Right lung (tissue), 2 donors: ENCODE measurements at regions not wholly inside any gene's neighbourhood (a gene's known extent, or its start where the extent isn't known, plus 50 kb on each side); places are given as distances from the start of the nearest gene placed in this dataset.

Experiments used
- DNase-seq, 2 donors: peaks; one replicate each; pipeline ENCODE4 v3.0.0-alpha.2; 2013

DNA sequence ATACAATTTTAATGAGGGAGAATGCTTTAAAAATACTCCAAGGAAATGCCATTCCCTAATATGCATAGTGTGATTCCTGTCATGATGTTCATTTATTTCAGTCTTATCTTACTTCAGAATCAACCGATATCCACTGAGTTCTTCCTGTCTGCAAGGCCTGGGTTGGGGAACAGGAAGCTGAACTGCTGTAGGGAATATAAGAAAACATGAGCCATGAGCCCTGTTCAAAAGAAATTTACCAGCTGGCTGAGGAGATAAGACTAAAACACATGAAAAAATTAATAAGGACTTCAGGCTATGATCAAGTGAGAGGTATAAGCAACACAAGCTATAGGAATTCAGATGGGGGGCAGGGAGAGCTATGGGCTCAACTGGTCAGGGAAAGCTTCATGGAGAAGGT is 184.7 kb downstream of the PLPP4 start:
- DNase-seq, result no peak

DNA sequence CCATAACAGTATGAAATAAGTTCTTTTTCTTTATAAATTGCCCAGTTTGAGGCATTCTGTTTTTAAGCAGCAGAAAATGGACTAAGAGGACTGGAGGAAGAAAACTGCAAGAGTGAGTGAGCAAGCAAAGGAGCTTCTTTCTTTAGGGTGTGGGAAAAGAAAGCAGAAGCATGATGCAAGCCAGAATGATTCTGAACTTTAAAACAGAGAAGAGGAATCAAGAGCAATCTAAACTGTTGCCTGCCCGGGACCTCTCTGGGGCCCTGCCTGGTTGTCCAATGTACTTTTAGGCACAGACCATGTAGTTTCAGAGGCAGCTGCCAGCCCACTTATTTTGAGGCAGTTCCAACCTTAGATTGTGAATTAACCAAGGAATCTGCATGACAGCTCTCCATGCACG is 186.3 kb downstream of the PLPP4 start:
- DNase-seq, result no peak

DNA sequence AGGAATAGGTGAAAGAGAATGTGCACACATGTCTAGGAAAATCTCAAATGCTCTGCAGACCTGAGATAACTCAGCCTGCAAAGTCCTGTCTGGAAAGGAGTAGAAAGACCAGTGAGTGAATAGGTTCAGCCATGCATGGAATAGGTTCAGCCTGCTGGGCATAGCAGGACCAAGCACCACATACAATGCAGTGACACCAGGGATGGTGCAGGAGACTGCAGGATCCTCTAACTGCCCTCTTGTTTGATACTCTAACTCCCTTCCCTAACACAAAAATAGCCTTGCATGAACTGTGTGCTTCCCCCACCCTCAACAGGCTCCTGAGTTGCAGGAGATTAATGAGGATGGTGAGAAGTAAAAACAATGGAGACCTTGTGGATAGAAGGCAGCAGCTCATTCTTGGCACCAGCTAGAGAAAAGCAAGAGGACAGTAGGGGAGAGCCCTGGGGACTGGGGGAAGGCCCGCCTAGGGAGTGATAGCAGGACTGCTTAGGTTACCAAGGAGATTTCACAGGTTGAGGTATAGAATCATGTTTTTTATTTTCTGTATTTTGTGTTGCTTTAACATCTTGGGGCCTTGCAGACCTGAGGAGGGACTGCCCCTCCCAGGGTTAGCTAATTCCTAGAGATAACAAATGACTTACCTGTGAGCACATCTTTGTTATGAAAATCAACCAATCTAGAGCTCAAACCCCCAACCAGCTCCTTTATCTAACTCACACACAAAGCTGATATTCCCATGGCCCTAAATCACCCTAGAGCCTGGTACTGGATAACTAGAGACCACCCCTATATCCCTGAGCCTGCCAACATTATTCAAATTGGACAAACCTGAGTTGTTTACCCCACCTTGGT is 187.8 kb downstream of the PLPP4 start:
- no peak for DNase-seq

DNA sequence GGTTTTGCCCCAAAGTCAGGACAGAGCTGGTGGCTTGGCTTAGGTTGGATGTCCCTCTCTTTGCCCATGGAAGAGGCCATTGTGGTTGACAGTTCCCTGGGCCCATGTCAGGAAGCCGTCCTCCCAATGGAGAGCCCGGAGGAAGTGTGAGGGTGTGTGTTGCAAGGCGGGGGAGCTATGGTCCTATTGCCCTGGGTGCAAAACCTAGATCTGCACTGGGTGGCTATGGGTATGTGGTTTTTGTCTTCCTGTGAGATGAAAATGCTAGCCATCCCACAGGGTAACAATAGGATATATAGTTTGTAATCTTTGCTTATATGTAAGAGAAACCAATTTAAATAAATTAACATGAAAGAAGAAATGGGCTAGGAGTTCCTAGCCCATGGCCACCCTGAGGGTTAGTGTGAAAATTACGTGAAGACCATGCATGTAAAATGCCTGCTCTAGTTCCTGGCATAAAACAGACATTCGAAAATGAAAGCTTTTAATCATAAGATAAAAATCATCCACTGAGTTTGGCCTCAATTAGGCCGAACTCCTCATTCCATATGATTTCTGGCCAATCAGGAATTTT is 189.2 kb downstream of the PLPP4 start:
- no peak for DNase-seq

DNA sequence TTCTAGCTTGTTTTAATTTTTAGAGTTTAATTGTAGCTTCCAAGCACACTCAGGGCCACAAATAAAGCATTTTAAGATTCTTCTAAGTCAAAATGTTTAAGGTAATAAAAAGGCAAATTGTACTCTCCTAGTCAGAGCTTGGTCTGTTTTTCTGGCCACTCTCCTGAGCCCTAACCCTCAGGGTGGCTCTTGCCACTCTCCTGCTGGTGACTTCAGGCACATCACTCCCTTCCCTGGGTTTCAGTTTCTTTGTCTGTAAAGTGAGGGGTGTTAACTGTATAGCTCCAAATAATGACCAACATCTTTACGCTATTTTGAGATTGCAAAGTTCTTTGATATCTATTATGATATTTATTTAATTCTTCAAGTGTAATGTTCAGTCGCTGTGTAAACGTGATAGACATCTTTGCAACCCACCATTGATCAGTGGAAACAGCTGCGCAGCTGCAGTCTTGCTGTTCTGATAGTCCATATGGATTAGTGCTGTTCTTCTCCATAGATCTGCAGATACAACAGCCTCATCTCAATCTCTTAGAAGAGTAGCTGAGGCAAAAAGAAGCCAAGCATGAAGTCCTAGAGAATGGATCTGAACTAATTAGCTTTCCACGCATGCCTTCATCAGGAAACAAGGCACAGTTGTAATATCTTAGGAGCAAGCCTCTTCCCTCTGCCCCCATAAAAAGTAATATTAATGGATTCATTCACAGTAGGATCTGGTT is 189.9 kb downstream of the PLPP4 start:
- no peak for DNase-seq

DNA sequence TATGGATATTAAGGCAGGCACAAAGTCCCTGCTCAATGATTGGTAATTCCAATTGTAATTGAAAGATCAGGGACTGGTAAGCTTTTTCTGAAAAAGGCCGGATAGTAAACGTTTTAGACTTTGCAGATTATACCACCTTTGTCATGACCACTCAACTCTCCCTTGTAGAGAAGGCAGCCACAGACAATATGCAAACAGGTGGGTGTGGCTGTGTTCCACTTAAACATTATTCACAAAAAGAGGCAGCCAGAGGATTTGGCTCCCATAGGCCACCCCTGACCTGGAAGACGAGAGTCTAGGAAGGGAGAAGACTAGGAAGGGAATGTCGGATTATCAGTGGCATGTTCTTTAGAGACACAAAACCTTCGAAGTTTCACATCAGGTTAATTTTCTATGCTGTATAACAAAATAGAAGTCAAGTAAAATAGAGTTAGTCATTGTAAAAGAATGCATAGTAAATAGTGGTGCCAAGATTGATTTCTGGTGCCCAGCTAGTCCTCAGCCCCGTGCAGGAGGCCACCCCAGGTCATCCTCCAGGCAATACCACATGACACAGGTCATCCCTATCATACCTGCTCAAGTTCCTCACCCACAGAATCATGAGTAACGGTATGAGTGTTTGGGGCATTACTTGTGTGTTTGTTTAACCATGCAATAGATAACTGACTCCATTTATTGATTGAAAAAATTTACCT is 193.8 kb downstream of the PLPP4 start:
- no peak for DNase-seq

DNA sequence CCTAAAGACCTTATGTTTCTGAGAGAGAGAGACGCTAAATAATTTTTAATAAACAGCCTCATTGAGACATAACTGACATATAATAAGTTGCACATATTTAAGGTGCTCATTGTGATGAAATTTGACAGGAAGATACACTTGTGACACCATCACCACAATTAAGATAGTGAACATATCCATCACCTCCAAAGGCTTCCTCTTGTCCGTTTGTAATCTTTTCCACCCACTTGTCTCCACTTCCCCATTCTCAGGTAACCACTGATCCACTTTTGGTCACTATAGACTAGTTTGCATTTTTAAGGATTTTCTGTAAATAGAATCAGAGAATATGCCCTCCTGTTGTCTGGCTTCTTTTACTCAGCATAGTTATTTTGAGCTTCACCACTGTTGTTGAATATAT is 195.1 kb upstream of the WDR11 start:
- DNase-seq, result no peak

DNA sequence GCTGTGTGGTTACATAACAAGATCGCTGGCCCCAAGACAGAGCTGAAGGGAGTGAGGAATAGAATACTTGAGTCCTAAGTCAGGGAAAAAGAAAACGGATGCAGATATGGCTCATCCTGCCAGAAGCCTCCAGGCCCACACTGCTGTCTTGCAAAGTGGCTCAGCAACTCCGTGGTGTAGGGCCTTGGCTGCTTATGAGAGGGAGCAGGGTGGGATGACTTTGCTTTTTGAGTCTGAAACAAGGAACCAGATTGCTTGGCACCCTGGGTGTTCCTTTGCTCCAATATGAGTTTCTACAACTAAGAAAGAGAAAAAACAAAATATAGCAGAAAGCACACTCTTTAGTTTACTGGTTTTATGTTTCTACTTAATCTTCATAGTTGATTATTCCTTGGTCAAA is 193.8 kb upstream of the WDR11 start:
- no peak for DNase-seq

DNA sequence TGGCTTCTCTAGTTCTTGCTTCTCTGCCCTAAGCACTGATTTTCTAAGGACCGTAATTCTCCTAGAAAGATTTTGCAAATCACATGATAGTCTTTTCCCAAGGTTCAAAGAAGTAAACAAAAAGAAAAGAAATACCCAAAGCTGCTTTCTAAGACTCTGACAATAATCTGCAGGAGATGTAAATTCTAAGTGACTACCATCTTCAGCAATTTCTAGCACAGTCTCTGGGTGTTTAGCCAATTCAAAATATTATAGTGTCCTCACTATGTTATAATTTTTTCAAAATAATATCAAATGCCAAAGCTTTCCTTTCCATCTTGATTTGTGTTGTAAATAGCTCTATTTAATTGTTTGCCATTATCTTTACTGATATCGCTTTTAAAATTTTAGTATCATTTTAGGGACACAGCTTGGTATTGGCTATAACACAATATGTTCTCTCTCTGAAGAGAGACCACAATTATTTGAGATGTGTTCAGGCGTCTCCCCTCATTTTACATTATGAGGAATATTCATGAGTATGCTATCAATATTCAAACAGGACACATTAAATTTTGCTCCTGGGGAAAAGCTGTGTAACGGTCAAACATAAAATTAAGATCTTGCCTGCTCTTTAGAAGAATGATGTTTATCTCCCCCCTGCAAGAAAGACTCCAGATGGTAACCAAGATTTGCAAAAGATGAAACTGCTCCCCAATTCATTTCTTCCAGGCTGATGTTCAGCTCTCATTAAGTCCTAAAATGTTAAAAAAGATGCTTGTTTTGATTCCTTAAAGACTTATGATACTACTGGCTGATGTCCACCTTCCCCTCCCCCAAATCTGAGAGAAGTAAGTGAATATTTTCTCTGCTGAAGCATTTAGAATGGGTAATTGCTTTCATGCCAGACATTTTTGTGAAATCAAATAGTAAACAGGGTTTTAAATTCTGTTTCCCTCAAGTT is 191.9 kb upstream of the WDR11 start:
- DNase-seq, result no peak

DNA sequence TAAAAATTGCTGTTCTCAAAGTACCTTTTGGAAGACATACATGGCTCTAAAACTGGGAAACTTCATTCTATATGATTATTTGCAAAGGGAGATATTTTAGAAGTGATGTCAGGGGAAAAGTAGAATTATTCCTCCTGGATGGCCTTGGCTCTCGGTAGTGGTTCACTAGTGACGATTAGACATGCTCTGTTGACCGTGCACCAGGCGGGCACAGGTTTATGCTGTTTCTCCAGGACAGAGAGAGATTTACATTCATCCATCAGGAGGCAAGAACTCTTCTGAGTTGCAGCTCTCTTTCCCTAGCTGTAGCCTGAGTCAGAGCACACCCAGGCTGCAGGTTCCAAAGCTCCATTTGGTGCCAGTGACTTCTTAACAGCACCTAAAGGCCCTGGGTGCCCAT is 184.9 kb upstream of the WDR11 start:
- DNase-seq, result no peak

DNA sequence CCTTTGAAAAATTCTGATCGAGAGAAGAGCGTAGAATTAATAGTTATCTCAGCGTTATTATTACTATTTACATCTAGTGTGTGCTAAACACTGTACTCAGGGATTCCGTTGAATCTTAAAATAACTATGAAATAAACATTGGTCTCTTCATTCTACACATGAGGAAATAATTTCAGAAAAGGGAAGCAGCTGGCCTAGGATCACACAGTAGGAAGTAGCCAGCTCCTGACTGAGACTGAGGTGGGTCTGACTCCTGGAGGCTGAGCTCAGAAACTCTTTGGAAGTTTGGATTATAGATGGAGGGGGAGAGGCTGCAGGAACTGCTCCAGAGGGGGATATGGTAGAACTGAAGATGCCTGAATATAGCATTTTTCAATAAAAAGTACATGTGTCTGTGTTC is 183.9 kb upstream of the WDR11 start:
- DNase-seq, result peak in 1 of 2 donors; percentile 2

DNA sequence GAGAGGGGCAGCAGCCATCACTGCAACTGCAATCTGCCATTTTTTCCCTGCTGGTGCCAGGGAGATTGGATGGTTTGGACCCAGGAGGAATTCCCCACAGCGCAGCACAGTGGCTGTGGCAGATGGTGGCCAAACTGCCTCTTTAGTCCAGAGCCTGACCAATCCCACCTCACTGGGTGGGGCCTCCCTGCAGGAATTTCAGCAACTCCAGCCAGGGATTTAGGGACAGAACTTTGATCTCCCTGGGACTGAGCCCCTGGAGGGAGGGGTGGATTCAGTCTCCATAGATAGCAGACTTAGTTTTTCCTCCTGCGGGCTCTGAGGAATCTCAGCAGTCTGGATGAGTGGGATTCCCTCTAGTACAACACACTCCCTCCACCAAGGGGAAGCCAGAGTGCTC is 179.7 kb upstream of the WDR11 start:
- no peak for DNase-seq

DNA sequence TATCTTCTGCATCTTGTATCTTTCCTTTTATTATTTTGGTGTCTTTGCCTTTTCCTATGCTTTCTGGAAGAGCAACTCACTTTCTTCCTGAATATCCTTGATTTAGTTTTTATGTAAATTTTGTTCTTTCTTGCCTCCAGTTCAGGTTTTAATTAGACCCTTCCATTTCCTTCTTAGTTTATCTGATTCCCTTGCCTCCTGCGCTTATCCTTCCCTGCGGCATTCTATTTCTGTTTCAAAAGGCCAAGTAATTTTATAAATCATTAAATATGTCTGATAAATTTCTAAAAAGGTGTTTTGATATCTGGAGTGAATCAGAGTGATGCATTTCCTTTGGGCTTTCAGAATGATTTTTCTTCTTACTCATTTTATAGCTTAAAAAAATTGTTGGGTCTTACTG is 167.7 kb upstream of the WDR11 start:
- DNase-seq, result no peak

DNA sequence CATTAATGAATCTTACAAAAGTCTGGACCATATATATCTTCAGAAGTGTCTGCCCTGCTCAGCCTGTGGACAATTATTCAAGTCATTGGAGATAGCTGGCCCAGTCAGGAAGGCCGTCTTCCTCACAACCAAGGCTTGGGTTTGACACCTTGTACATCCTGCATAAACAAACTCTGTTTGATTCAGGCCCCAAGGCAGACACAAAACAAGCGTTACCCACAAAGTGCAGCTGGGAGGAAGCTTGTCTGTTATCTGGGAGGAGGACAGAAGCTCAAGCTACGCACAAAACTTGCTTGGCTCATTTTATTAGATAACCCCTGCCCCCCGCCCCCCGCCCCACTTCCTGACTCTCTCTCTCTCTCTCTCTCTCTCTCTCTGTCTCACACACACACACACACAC is 166.9 kb upstream of the WDR11 start:
- DNase-seq, result no peak

DNA sequence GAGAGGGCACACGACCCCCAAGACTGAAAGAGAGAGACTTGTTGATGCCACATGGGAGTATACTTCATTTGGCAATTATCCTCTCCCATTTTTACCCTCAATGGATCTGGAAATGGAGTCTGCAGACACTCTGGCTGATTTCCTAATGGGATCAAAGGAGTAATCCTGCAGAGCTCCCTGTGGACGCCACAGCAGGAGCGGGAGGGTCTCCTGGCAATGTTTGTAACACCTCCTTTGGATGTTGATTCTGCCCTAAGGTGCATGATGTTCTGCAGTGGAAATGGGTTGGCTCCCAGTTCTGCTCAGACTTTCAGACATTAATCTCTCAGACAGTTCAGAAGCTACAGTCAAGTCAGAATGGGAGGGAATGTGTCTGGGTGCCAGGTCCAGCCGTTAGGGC is 166.0 kb upstream of the WDR11 start:
- DNase-seq, result no peak

DNA sequence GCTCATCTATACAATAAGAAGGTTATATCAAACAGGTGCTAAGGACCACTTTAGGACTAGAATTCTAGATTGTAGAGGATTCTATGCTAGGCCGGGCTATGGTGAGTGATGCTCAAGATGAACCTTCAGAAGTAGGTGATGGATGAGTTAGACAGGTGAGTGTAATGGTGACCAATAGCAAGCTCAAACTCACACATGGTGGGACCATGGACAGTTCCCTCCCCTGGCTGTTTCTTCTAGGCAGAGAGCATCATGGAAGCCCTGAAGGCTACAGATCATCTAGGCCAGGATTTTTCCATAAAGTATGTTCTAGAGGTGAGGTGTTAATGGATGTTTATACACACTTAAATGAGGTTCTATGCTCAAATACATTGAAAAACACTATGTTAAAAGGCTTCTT is 162.2 kb upstream of the WDR11 start:
- no peak for DNase-seq

DNA sequence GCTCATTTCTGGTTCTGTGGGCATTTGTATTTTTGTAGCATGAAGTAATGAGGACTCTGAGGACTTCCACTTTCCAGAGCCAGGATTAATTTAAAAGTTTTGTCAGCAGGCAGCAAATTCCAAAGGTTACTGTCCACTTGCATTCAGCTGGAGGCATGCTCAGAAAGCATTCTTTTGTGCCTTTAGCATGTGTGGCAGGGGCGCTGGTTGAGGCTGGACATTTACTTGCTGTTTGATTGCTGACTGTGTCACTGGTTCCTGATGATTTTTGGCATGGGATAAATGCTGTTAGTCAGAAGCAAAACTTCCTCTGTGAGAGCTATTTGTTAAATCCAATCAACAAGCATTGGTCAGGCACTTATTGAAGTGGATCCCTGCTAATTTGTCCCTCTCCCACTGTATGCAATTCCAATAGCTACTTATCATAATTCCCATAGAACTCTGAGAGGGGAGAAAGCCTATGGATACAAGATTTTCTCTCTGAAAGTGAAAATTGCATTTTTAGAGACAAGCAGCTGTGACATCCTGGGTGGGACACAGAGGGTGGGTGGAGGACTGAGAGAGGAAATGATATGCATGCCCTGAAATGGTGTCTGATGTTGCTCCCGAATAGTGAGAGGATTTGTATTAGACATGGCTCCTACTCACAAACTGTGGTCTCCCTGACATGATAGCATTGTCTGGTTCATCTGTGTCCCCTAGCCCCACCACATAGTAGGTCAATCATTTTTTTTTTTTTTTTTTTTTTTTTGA is 161.2 kb upstream of the WDR11 start:
- DNase-seq, result no peak

DNA sequence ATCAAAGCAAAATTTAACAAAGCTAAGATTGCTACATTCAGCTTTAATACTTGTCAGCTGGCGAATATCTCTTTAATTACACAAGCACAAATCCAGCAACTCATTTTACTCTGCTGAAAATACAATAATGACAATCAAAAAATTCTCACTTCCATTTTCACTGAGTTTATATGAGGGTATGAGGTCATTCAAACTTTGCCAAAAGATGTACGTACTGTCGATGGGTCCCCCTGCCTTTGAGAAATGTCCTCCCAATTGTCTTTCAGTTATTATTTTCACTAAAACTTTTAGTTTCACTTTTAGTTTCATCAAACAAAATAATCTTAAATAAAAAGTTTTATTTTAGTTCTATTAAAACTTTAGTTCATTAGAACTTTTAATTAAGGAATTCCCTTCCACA is 159.5 kb upstream of the WDR11 start:
- no peak for DNase-seq

DNA sequence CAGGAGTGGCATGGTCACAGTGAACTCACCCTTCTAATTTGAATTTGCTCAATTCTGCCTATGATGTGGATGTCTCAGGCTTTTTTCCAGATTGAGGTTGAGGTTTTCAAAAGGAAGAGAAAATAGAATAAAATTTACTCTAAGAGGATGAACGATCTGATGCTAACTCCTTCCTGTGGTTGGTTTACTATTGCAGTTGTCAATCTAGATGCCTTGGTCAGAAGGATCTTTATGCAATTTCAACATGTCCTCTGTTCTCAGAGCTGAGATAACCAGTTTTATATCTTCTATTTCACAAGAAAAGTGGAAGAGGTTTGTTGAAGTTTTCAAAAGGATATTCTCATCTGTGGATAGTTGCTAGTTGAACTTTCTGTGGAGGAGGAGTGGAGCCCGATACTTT is 150.7 kb upstream of the WDR11 start:
- no peak for DNase-seq

DNA sequence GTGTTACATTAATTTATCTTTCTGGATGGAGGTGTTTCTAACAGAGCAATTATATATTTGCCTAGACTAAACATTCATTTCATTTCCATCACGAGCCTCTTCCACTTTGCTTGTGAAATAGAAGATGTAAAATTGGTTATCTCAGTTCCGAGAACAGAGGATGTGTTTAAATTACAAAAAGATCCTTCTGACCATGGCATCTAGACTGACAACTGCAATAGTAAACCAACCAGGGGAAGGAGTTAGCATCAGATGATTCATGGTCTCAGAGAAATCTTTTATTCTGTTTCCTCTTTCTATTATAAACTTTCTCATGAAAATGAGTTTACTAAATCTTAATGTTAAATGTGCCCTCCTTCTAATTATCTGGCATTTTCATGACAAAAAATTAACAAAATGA is 149.8 kb upstream of the WDR11 start:
- no peak for DNase-seq

DNA sequence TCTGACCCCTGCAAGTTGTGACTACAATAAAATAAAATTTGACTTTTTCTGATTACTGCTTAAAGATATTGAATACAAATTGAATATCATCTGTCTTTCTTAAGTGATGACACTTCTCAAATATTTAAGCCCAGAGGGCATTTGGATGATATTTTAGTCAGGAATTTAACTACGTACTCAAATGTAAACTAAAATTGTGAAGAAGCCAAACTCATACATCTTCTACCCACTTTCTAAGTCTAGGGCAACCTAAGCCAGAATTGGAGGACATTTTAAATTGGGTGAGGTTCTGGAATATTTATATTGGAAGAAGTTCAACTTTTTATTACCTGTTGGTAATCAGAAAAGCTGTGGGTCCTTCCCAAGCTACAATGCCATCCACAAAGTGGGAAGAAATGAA is 149.1 kb upstream of the WDR11 start:
- no peak for DNase-seq
